H9 (cell line): ENCODE measurements at regions not wholly inside any gene's neighbourhood (a gene's known extent, or its start where the extent isn't known, plus 50 kb on each side); places are given as distances from the start of the nearest gene placed in this dataset.

Experiments
- DNase-seq: peaks from one replicate; pipeline ENCODE4 v3.0.0-alpha.2; 2017
- H2AFZ ChIP-seq: one replicate; pipeline ENCODE4 v1.6.1; 2013; ENCODE audit warnings: mild to moderate bottlenecking, low read length, control low read depth, moderate library complexity
- H2AK5ac ChIP-seq: 2 replicates; pipeline ENCODE4 v1.6.1; 2013; ENCODE audit warnings: low read length, control low read depth, mixed read lengths; ENCODE audit not compliant: insufficient read length
- H2BK120ac ChIP-seq: one replicate; pipeline ENCODE4 v1.6.1; 2013; ENCODE audit warnings: low read depth, mild to moderate bottlenecking, low read length, control low read depth, inconsistent platforms; ENCODE audit not compliant: poor library complexity, severe bottlenecking
- H2BK12ac ChIP-seq: 2 replicates; pipeline ENCODE4 v1.6.1; 2013; ENCODE audit warnings: low read length, control low read depth, mixed read lengths, low read depth; ENCODE audit not compliant: insufficient read length
- H2BK15ac ChIP-seq: 2 replicates; pipeline ENCODE4 v1.6.1; 2013; ENCODE audit warnings: low read depth, low read length, control low read depth
- H2BK20ac ChIP-seq: one replicate; pipeline ENCODE4 v1.6.1; 2013; ENCODE audit warnings: low read depth, mild to moderate bottlenecking, low read length, control low read depth, inconsistent platforms; ENCODE audit not compliant: poor library complexity, severe bottlenecking
- H2BK5ac ChIP-seq: 2 replicates; pipeline ENCODE4 v1.6.1; 2013; ENCODE audit warnings: low read length, control low read depth, mixed read lengths; ENCODE audit not compliant: insufficient read length
- H3K14ac ChIP-seq: 2 replicates; pipeline ENCODE4 v1.6.1; 2013; ENCODE audit warnings: low read length, control low read depth; ENCODE audit not compliant: insufficient read depth
- H3K18ac ChIP-seq: 2 replicates; pipeline ENCODE4 v1.6.1; 2013; ENCODE audit warnings: low read depth, mild to moderate bottlenecking, mixed read lengths, low read length, control low read depth; ENCODE audit not compliant: insufficient read length
- H3K23ac ChIP-seq: 2 replicates; pipeline ENCODE4 v1.6.1; 2013; ENCODE audit warnings: low read length, control low read depth, mixed read lengths, low read depth; ENCODE audit not compliant: insufficient read length
- H3K23me2 ChIP-seq: 2 replicates; pipeline ENCODE4 v1.6.1; 2013; ENCODE audit warnings: low read depth, mild to moderate bottlenecking, mixed read lengths, low read length, control low read depth; ENCODE audit not compliant: insufficient read length, poor library complexity, severe bottlenecking
- H3K27ac ChIP-seq: 2 replicates; pipeline ENCODE4 v1.5.1; 2013; ENCODE audit warnings: low read length, control low read depth, mixed read lengths, low read depth; ENCODE audit not compliant: insufficient read length
- H3K27me3 ChIP-seq: 2 replicates; pipeline ENCODE4 v1.6.1; 2013; ENCODE audit warnings: low read length, control low read depth, inconsistent platforms; ENCODE audit not compliant: insufficient read depth
- H3K4ac ChIP-seq: 2 replicates; pipeline ENCODE4 v1.6.1; 2013; ENCODE audit warnings: low read depth, mild to moderate bottlenecking, control low read depth, inconsistent platforms, low read length, moderate library complexity
- H3K4me1 ChIP-seq: 2 replicates; pipeline ENCODE4 v1.6.1; 2013; ENCODE audit warnings: low read length, control low read depth, inconsistent platforms; ENCODE audit not compliant: insufficient read depth
- H3K4me2 ChIP-seq: 2 replicates; pipeline ENCODE4 v1.6.1; 2013; ENCODE audit warnings: low read length, control low read depth, mixed read lengths; ENCODE audit not compliant: insufficient read length, insufficient read depth
- H3K56ac ChIP-seq: 2 replicates; pipeline ENCODE4 v1.6.1; 2013; ENCODE audit warnings: low read depth, mild to moderate bottlenecking, mixed read lengths, low read length, control low read depth; ENCODE audit not compliant: insufficient read length
- H3K79me1 ChIP-seq: 2 replicates; pipeline ENCODE4 v1.6.1; 2013; ENCODE audit warnings: low read depth, mild to moderate bottlenecking, moderate library complexity, low read length, control low read depth, inconsistent platforms; ENCODE audit not compliant: insufficient read depth, poor library complexity, severe bottlenecking
- H3K79me2 ChIP-seq: 2 replicates; pipeline ENCODE4 v1.6.1; 2013; ENCODE audit warnings: low read length, control low read depth, inconsistent platforms; ENCODE audit not compliant: insufficient read depth
- H3K9ac ChIP-seq: 2 replicates; pipeline ENCODE4 v1.6.1; 2013; ENCODE audit warnings: low read length, control low read depth, mixed read lengths; ENCODE audit not compliant: insufficient read length; ENCODE audit errors: extremely low read depth
- H3K9me3 ChIP-seq: one replicate; pipeline ENCODE4 v1.6.1; 2013; ENCODE audit warnings: low read depth, low read length, inconsistent platforms; ENCODE audit not compliant: control insufficient read depth
- H3T11ph ChIP-seq: one replicate; pipeline ENCODE4 v1.6.1; 2013; ENCODE audit warnings: mild to moderate bottlenecking, low read length, control low read depth, inconsistent platforms
- H4K20me1 ChIP-seq: one replicate; pipeline ENCODE4 v1.6.1; 2013; ENCODE audit not compliant: control insufficient read depth, insufficient read length, insufficient read depth
- H4K5ac ChIP-seq: 2 replicates; pipeline ENCODE4 v1.6.1; 2013; ENCODE audit warnings: low read depth, mild to moderate bottlenecking, mixed read lengths, low read length, control low read depth; ENCODE audit not compliant: insufficient read length
- H4K8ac ChIP-seq: replicated peaks from 2 replicates; pipeline ENCODE4 v1.6.1; 2013; ENCODE audit warnings: low read length, control low read depth, mixed read lengths, low read depth; ENCODE audit not compliant: insufficient read length
- H4K91ac ChIP-seq: 2 replicates; pipeline ENCODE4 v1.6.1; 2013; ENCODE audit warnings: low read depth, mild to moderate bottlenecking, moderate library complexity, mixed read lengths, low read length, control low read depth; ENCODE audit not compliant: insufficient read length
- H3K27ac Mint-ChIP-seq, 3 experiments: 2 replicates in 2 of 3; 3 replicates in 1 of 3; pipeline ENCODE4 v1.8.0; 2020 to 2021; ENCODE audit warnings: mixed read lengths in 3 of 3, mild to moderate bottlenecking in 1 of 3, moderate library complexity in 1 of 3
- H3K27me3 Mint-ChIP-seq: 2 replicates; pipeline ENCODE4 v1.8.0; 2021; ENCODE audit warnings: low read depth, mild to moderate bottlenecking, moderate library complexity, mixed read lengths
- H3K36me3 Mint-ChIP-seq, 3 experiments: 2 replicates in 2 of 3; 3 replicates in 1 of 3; pipeline ENCODE4 v1.8.0; 2020 to 2021; ENCODE audit warnings: low read depth in 3 of 3, mixed read lengths in 3 of 3; ENCODE audit not compliant: insufficient read depth in 1 of 3
- H3K4me1 Mint-ChIP-seq, 2 experiments: 2 replicates each; pipeline ENCODE4 v1.8.0; 2020; ENCODE audit warnings: mixed read lengths in 2 of 2
- H3K4me3 Mint-ChIP-seq, 2 experiments: 2 replicates in 1 of 2; 3 replicates in 1 of 2; pipeline ENCODE4 v1.8.0; 2020 to 2021; ENCODE audit warnings: mild to moderate bottlenecking in 2 of 2, mixed read lengths in 2 of 2, moderate library complexity in 1 of 2
- H3K9me3 Mint-ChIP-seq, 2 experiments: 2 replicates in 1 of 2; 3 replicates in 1 of 2; pipeline ENCODE4 v1.8.0; 2020; ENCODE audit warnings: mild to moderate bottlenecking in 2 of 2, mixed read lengths in 2 of 2, moderate library complexity in 1 of 2
- CTCF ChIP-seq: fragments of 200-600 bp; sonication (generic); conservative IDR thresholded peaks from 3 replicates; pipeline ENCODE4 v1.8.0; 2021; ENCODE audit warnings: antibody characterized with exemption, mild to moderate bottlenecking
- WGBS: extraction: QIAGEN DNeasy Blood & Tissue Kit; methylation state at CpG from one replicate; pipeline ENCODE4 v1.1.7; 2013; ENCODE audit warnings: missing lambda C conversion rate, low lambda C conversion rate, mixed read lengths; ENCODE audit not compliant: insufficient read length; ENCODE audit errors: extremely low coverage; 5-methylcytosine and 5-hydroxymethylcytosine counted together

GRCh38 chr5:121384359-121384758, 467.3 kb upstream of the FTMT start:
- Histone ChIP-seq H3K14ac (no peak overlapping the region), H3K18ac (no peak overlapping the region), H2BK12ac (no peak overlapping the region), H3K79me1 (no peaks in the 10 kb centered on the region), H3K56ac (no peak overlapping the region), H2AFZ (no peak overlapping the region), H3K4me2 (no peak overlapping the region), H3K23me2 (no peaks in the 10 kb centered on the region), H3K9me3 (no peaks in the 10 kb centered on the region), H3K27ac (no peak overlapping the region), H3K9ac (no peak overlapping the region), H2AK5ac (no peak overlapping the region), H2BK20ac (no peak overlapping the region), H2BK5ac (no peak overlapping the region), H2BK15ac (no peak overlapping the region), H4K91ac (no peak overlapping the region), H2BK120ac (no peak overlapping the region), H3K23ac (no peak overlapping the region), H3K4ac (no peak overlapping the region), H3T11ph (no peak overlapping the region), H4K5ac (no peak overlapping the region), H4K20me1 (no peaks in the 10 kb centered on the region), H3K4me1 (no peaks in the 10 kb centered on the region), H3K79me2 (no peaks in the 10 kb centered on the region), H3K27me3 (no peaks in the 10 kb centered on the region), H4K8ac (no peak overlapping the region)
- Mint-ChIP-seq H3K4me1 (peaks cover 4 to 6% of the 10 kb centered on the region in 2 experiments; a peak in 1 of 4 replicates), H3K27ac (0 out of 7 replicates have a peak overlapping the region, but pooled peaks of 1 of the 3 experiments have one; percentile 12), H3K27me3 (no peaks in the 10 kb centered on the region), H3K9me3 (no peaks in the 10 kb centered on the region), H3K4me3 (no peak overlapping the region; a peak in 1 of 5 replicates), H3K36me3 (no peaks in the 10 kb centered on the region)
- peak; percentile 29 for DNase-seq
- WGBS: no CpG with 5 or more reads among the region's 5 CpGs
- TF ChIP-seq CTCF: no peak
